ENCODE measurements at regions not wholly inside any gene's neighbourhood (a gene's known extent, or its start where the extent isn't known, plus 50 kb on each side); places are given as distances from the start of the nearest gene placed in this dataset.

GRCh38 chr11:8329336-8329735, 65.7 kb upstream of the LMO1 start:
- TF ChIP-seq TAF1 (IDR thresholded peaks at IDR 0.05; ENCODE audit: low read depth) (no peak), CTCF (IDR thresholded peaks at IDR 0.05; ENCODE audit: poor library complexity, severe bottlenecking) (no peak), REST (IDR thresholded peaks at IDR 0.05; ENCODE audit: borderline replicate concordance) (no peak), SMC3 (conservative IDR thresholded peaks at IDR 0.05; ENCODE audit: poor library complexity) (no peak), RAD21 (conservative IDR thresholded peaks at IDR 0.05) (no peak), MXI1 (conservative IDR thresholded peaks at IDR 0.05; ENCODE audit: poor library complexity, severe bottlenecking) (no peak)
- Histone ChIP-seq H3K27ac (ENCODE audit: low read length) (no peak overlapping the region), H3K27me3 (ENCODE audit: insufficient read depth, low read depth, low read length) (no peaks in the 10 kb centered on the region), H2AFZ (ENCODE audit: low read depth, low read length) (no peak overlapping the region), H3K9me2 (ENCODE audit: insufficient read depth, low read length) (no peaks in the 10 kb centered on the region), H3K4me3 (ENCODE audit: low read length) (peak overlapping the region; percentile 48), H3F3A (ENCODE audit: insufficient read depth, low read length, poor library complexity, severe bottlenecking) (no peaks in the 10 kb centered on the region), H3K9ac (ENCODE audit: low read length) (no peak overlapping the region), H3K9me3 (ENCODE audit: low read length) (no peaks in the 10 kb centered on the region), H3K79me2 (replicated peaks; ENCODE audit: insufficient read depth, low read length) (no peaks in the 10 kb centered on the region), H4K20me1 (ENCODE audit: insufficient read depth) (no peaks in the 10 kb centered on the region), H3K36me3 (ENCODE audit: insufficient read depth, low read length) (no peaks in the 10 kb centered on the region), H3K4me2 (ENCODE audit: low read length) (no peak overlapping the region)

- Histone ChIP-seq H3K4me2 (ENCODE audit: low read length) (no peak overlapping the region), H3K9me2 (ENCODE audit: insufficient read depth, low read length) (no peaks in the 10 kb centered on the region), H4K20me1 (ENCODE audit: insufficient read depth) (no peaks in the 10 kb centered on the region), H3K9me3 (ENCODE audit: low read length) (no peaks in the 10 kb centered on the region), H3K4me3 (ENCODE audit: low read length) (no peak overlapping the region), H3K9ac (ENCODE audit: low read length) (no peak overlapping the region), H3K27me3 (ENCODE audit: insufficient read depth, low read depth, low read length) (no peaks in the 10 kb centered on the region), H3F3A (ENCODE audit: insufficient read depth, low read length, poor library complexity, severe bottlenecking) (no peaks in the 10 kb centered on the region), H3K27ac (ENCODE audit: low read length) (no peak overlapping the region), H3K36me3 (ENCODE audit: insufficient read depth, low read length) (no peaks in the 10 kb centered on the region), H2AFZ (ENCODE audit: low read depth, low read length) (no peak overlapping the region), H3K79me2 (replicated peaks; ENCODE audit: insufficient read depth, low read length) (no peaks in the 10 kb centered on the region)
- TF ChIP-seq EZH2 (IDR thresholded peaks at IDR 0.05; ENCODE audit: borderline replicate concordance, insufficient read depth, low read length, poor library complexity, severe bottlenecking) (no peak), RAD21 (conservative IDR thresholded peaks at IDR 0.05) (peak; percentile 35), CTCF (IDR thresholded peaks at IDR 0.05; ENCODE audit: poor library complexity, severe bottlenecking) (peak; percentile 67), SMC3 (conservative IDR thresholded peaks at IDR 0.05; ENCODE audit: poor library complexity) (peak; percentile 16)
Measured at GRCh38 chr11:8328848-8329330, 65.2 kb upstream of the LMO1 start.
